SK-N-SH (cell line): ENCODE measurements at regions not wholly inside any gene's neighbourhood (a gene's known extent, or its start where the extent isn't known, plus 50 kb on each side); places are given as distances from the start of the nearest gene placed in this dataset.

ENCODE experiments used
- CTCF ChIA-PET: fragments of 300-600, 350-600 bp; formaldehyde crosslinking; extraction: SDS; loops from one replicate; lab custom pipeline; 2021; lab: Yijun Ruan, JAX
- POLR2A ChIA-PET: fragments of 350-600 bp; sonication (Branson Sonifier 250); formaldehyde crosslinking; extraction: SDS; loops from one replicate; lab custom pipeline; 2020; ENCODE audit warnings: antibody characterized with exemption, inconsistent platforms; lab: Yijun Ruan, JAX
- DNase-seq: peaks from one replicate; pipeline ENCODE4 v3.0.0; 2012
- H2AFZ ChIP-seq: fragments of 200-600 bp; sonication (generic); 2 replicates; pipeline ENCODE4 v1.8.1; 2016; ENCODE audit warnings: antibody characterized with exemption, mild to moderate bottlenecking, low read depth
- H3F3A ChIP-seq: fragments of 200-600 bp; sonication (generic); replicated peaks from 2 replicates; pipeline ENCODE3; 2016; ENCODE audit warnings: antibody characterized with exemption, mild to moderate bottlenecking; ENCODE audit not compliant: insufficient read depth
- H3K27ac ChIP-seq, 2 experiments: fragments of 200-500 bp in 1 of 2; fragments of 200-600 bp in 1 of 2; sonication (Bioruptor generic) in 1 of 2; sonication (generic), shearing (Covaris generic) in 1 of 2; 2 replicates each; pipeline versions ENCODE4 v1.5.1 to v1.6.1; 2014 to 2016; ENCODE audit warnings: low read depth in 2 of 2, inconsistent platforms in 1 of 2, low read length in 1 of 2, mild to moderate bottlenecking in 1 of 2, mixed read lengths in 1 of 2
- H3K27me3 ChIP-seq: fragments of 200-600 bp; sonication (generic), shearing (Covaris generic); 2 replicates; pipeline ENCODE4 v1.6.1; 2016; ENCODE audit warnings: mixed run types; ENCODE audit not compliant: insufficient read depth
- H3K36me3 ChIP-seq, 2 experiments: fragments of 200-500 bp in 1 of 2; fragments of 200-600 bp in 1 of 2; sonication (Bioruptor generic) in 1 of 2; sonication (generic) in 1 of 2; replicated peaks in 1 of 2; 2 replicates each; pipeline versions ENCODE3 to v1.5.1; 2014 to 2016; ENCODE audit warnings: low read length in 1 of 2, mild to moderate bottlenecking in 1 of 2; ENCODE audit not compliant: insufficient read depth in 2 of 2, control insufficient read depth in 1 of 2
- H3K4me1 ChIP-seq, 2 experiments: fragments of 200-500 bp in 1 of 2; fragments of 200-600 bp in 1 of 2; sonication (Bioruptor generic) in 1 of 2; sonication (generic), shearing (Covaris generic) in 1 of 2; 2 replicates each; pipeline versions ENCODE4 v1.5.1 to v1.6.1; 2014 to 2016; ENCODE audit warnings: low read depth in 1 of 2, low read length in 1 of 2, mixed run types in 1 of 2; ENCODE audit not compliant: insufficient read depth in 2 of 2, control insufficient read depth in 1 of 2
- H3K4me2 ChIP-seq: fragments of 200-600 bp; sonication (generic), shearing (Covaris generic); 2 replicates; pipeline ENCODE4 v1.6.1; 2017; ENCODE audit warnings: mixed run types
- H3K4me3 ChIP-seq, 2 experiments: fragments of 200-500 bp in 1 of 2; fragments of 200-600 bp in 1 of 2; sonication (Bioruptor generic) in 1 of 2; sonication (generic), shearing (Covaris generic) in 1 of 2; 2 replicates each; pipeline versions ENCODE4 v1.5.1 to v1.8.1; 2014 to 2016; ENCODE audit warnings: low read depth in 2 of 2, inconsistent platforms in 1 of 2, low read length in 1 of 2, mild to moderate bottlenecking in 1 of 2, mixed read lengths in 1 of 2, moderate library complexity in 1 of 2
- H3K79me2 ChIP-seq: fragments of 200-600 bp; sonication (generic); 2 replicates; pipeline ENCODE4 v1.8.1; 2017; ENCODE audit warnings: mild to moderate bottlenecking; ENCODE audit not compliant: insufficient read depth
- H3K9ac ChIP-seq: fragments of 200-600 bp; sonication (generic); 2 replicates; pipeline ENCODE4 v1.6.1; 2017; ENCODE audit warnings: mixed run types
- H3K9me2 ChIP-seq: fragments of 200-600 bp; sonication (generic); 2 replicates; pipeline ENCODE4 v1.6.1; 2017; ENCODE audit warnings: mixed run types
- H3K9me3 ChIP-seq: fragments of 200-600 bp; sonication (generic); 2 replicates; pipeline ENCODE4 v1.6.1; 2017; ENCODE audit warnings: mixed run types, mild to moderate bottlenecking, moderate library complexity
- H4K20me1 ChIP-seq: fragments of 200-600 bp; sonication (generic); 2 replicates; pipeline ENCODE4 v1.6.1; 2017; ENCODE audit warnings: mild to moderate bottlenecking, mixed run types; ENCODE audit not compliant: insufficient read depth
- CTCF ChIP-seq: fragments of 200-600 bp; sonication (generic); IDR thresholded peaks from 2 replicates; pipeline ENCODE4 v1.6.1; 2017; ENCODE audit warnings: antibody characterized with exemption, mild to moderate bottlenecking, moderate library complexity
- ELF1 ChIP-seq: IDR thresholded peaks from 2 replicates; pipeline ENCODE4 v1.4.0; 2012
- EP300 ChIP-seq, 2 experiments: IDR thresholded peaks; 2 replicates each; pipeline versions ENCODE4 v1.4.0 to v1.6.1; 2012; ENCODE audit warnings: borderline replicate concordance in 1 of 2, low read depth in 1 of 2, low read length in 1 of 2
- FOSL2 ChIP-seq: IDR thresholded peaks from 2 replicates; pipeline ENCODE4 v1.4.0; 2012; ENCODE audit warnings: low read depth, mild to moderate bottlenecking, moderate library complexity, borderline replicate concordance
- NRF1 ChIP-seq: IDR thresholded peaks from 2 replicates; pipeline ENCODE4 v1.6.1; 2012; ENCODE audit warnings: low read depth, mild to moderate bottlenecking, low read length
- POLR2AphosphoS5 ChIP-seq: IDR thresholded peaks from 2 replicates; pipeline ENCODE4 v1.6.1; 2012; ENCODE audit warnings: low read depth, low read length
- RAD21 ChIP-seq: IDR thresholded peaks from 2 replicates; pipeline ENCODE4 v1.6.1; 2012; ENCODE audit warnings: mild to moderate bottlenecking, low read length
- RXRA ChIP-seq: IDR thresholded peaks from 2 replicates; pipeline ENCODE4 v1.4.0; 2012; ENCODE audit warnings: low read depth, mild to moderate bottlenecking, borderline replicate concordance
- USF2 ChIP-seq: fragments of 150-350 bp; IDR thresholded peaks from 2 replicates; pipeline ENCODE4 v1.6.1; 2017; ENCODE audit warnings: antibody characterized with exemption, low read length, low read depth, borderline replicate concordance
- WGBS: methylation state at CpG from one replicate; pipeline ENCODE4 v1.1.6; 2017; ENCODE audit warnings: low lambda C conversion rate; 5-methylcytosine and 5-hydroxymethylcytosine counted together
- TF ChIP-seq, protein P1 (sequence below): IDR thresholded peaks from 2 replicates; pipeline ENCODE4 v1.4.0; 2012; ENCODE audit warnings: low read depth, borderline replicate concordance

GRCh38 chr2:88810017-88810416, 118.5 kb downstream of the RPIA start:
- POLR2A ChIA-PET = no interaction called here
- no peaks in the 10 kb centered on the region for H4K20me1 ChIP-seq

DNA sequence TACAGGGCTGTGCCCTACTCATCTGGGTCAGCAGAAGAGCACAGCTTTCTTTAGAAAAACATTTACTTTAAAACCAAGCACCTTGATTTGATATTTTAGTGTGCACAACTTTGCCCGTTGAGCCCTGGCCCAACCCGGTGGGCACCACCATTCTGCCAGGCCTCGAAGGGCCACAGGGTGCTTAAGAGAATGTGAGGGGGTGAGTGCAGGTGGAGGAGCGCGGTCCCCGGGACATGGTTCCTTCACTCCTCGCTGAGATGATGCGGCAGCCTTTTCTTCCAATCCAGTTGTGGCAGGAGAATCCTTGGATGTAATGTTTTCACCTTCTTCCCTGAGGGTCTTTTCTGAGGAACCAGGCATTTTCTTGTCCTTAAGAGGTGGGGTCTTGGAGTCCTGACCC, 119.0 kb downstream of the RPIA start:
- no peaks in the 10 kb centered on the region for H4K20me1 ChIP-seq
- CTCF ChIA-PET = interaction anchor here (1.9 to 2.8 kb wide), 2 partner anchors 21 to 70 kb away, joined by 4 to 9 read pairs; no protein-coding TSS in a partner anchor
- no peaks in the 10 kb centered on the region for H3K9me2 ChIP-seq
- no peaks in the 10 kb centered on the region for H3K9me3 ChIP-seq
- DNase-seq = no peak
- no peaks in the 10 kb centered on the region for H3K36me3 ChIP-seq
- H3K27me3 ChIP-seq = peaks cover 12% of the 10 kb centered on the region; the same call in 1 of the 2 replicates
- no peak overlapping the region for H3K4me2 ChIP-seq
- POLR2A ChIA-PET = no interaction called here
- WGBS = 29% methylated on average over 8 of the region's 8 CpGs
- H3K79me2 ChIP-seq = no peaks in the 10 kb centered on the region
- no peak overlapping the region for H3K4me3 ChIP-seq
- H3K27ac ChIP-seq = no peak overlapping the region
- H3F3A ChIP-seq = no peaks in the 10 kb centered on the region
- no peak overlapping the region for H2AFZ ChIP-seq
- no peaks in the 10 kb centered on the region for H3K4me1 ChIP-seq
- TF ChIP-seq RXRA (no peak), POLR2AphosphoS5 (no peak), CTCF (no peak), USF2 (no peak), RAD21 (no peak), NRF1 (no peak), ELF1 (no peak), FOSL2 (no peak)
- TF ChIP-seq, protein P1, sequence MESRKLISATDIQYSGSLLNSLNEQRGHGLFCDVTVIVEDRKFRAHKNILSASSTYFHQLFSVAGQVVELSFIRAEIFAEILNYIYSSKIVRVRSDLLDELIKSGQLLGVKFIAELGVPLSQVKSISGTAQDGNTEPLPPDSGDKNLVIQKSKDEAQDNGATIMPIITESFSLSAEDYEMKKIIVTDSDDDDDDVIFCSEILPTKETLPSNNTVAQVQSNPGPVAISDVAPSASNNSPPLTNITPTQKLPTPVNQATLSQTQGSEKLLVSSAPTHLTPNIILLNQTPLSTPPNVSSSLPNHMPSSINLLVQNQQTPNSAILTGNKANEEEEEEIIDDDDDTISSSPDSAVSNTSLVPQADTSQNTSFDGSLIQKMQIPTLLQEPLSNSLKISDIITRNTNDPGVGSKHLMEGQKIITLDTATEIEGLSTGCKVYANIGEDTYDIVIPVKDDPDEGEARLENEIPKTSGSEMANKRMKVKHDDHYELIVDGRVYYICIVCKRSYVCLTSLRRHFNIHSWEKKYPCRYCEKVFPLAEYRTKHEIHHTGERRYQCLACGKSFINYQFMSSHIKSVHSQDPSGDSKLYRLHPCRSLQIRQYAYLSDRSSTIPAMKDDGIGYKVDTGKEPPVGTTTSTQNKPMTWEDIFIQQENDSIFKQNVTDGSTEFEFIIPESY = no peak
- H3K9ac ChIP-seq = no peak overlapping the region

More at GRCh38 chr2:88810017-88810416, 118.5 kb downstream of the RPIA start:
- CTCF ChIA-PET = interaction anchor here (1.9 to 2.8 kb wide), 2 partner anchors 21 to 70 kb away, joined by 4 to 9 read pairs; no protein-coding TSS in a partner anchor
- Histone ChIP-seq H3K36me3 (no peaks in the 10 kb centered on the region), H3K4me3 (no peak overlapping the region), H3K4me2 (no peak overlapping the region), H3K27me3 (peaks cover 12% of the 10 kb centered on the region; the same call in 1 of the 2 replicates), H3F3A (no peaks in the 10 kb centered on the region), H3K27ac (no peak overlapping the region), H3K79me2 (no peaks in the 10 kb centered on the region), H3K9me3 (no peaks in the 10 kb centered on the region), H2AFZ (no peak overlapping the region), H3K9ac (no peak overlapping the region), H3K4me1 (no peaks in the 10 kb centered on the region), H3K9me2 (no peaks in the 10 kb centered on the region)
- no peak for TF ChIP-seq EP300 (IDR thresholded peaks at IDR 0.05; ENCODE audit: borderline replicate concordance in 1 of 2, low read depth in 1 of 2, low read length in 1 of 2)
- no peak for DNase-seq
- 0% methylated on average over 2 of the region's 2 CpGs for WGBS
